HepG2 (cell line): ENCODE measurements at regions not wholly inside any gene's neighbourhood (a gene's known extent, or its start where the extent isn't known, plus 50 kb on each side); places are given as distances from the start of the nearest gene placed in this dataset.

Source experiments
- ATAC-seq: fragments of 200-7000 bp; cut with Tn5 transposase; 3 replicates; pipeline ENCODE4 v1.9.1; 2020; ENCODE audit warnings: mild to moderate bottlenecking, moderate library complexity
- BruUV-seq: library from RNA; stranded (reverse); fragments of 400-500 nt; replicated peaks from 2 replicates; lab custom pipeline; 2021; lab: Mats Ljungman, UMichigan
- CTCF ChIA-PET: fragments of 300-600 bp; formaldehyde crosslinking; extraction: SDS; loops from one replicate; lab custom pipeline; 2021; ENCODE audit warnings: low total read pairs, inconsistent platforms, low intra/inter-chr PET ratio; lab: Yijun Ruan, JAX
- POLR2A ChIA-PET: fragments of 350-600 bp; sonication (Branson Sonifier 250); formaldehyde crosslinking; loops from one replicate; lab custom pipeline; 2020; ENCODE audit warnings: antibody characterized with exemption, inconsistent platforms; lab: Yijun Ruan, JAX
- DNase-seq: peaks from one replicate; pipeline ENCODE4 v3.0.0-alpha.2; 2015; ENCODE audit warnings: low spot score
- FAIRE-seq: peaks from 3 replicates; lab custom pipeline; 2011; peaks lifted over from hg19 to GRCh38; lab: Jason Lieb, UNC
- H2AFZ ChIP-seq: one replicate; pipeline ENCODE4 v1.6.1; 2011; ENCODE audit warnings: low read length, inconsistent platforms
- H3K27ac ChIP-seq: fragments of 300-600 bp; 3 replicates; pipeline ENCODE4 v1.8.0; 2011; ENCODE audit warnings: mixed run types, mild to moderate bottlenecking, mixed read lengths, low read length, inconsistent platforms; ENCODE audit not compliant: insufficient read depth; ENCODE audit errors: extremely low read length
- H3K27me3 ChIP-seq, 2 experiments: fragments of 200-600 bp in 1 of 2; 2 replicates in 1 of 2; 3 replicates in 1 of 2; pipeline versions ENCODE4 v1.6.0 to v1.8.0; 2011; ENCODE audit warnings: low read length in 2 of 2, mild to moderate bottlenecking in 2 of 2, moderate library complexity in 2 of 2, inconsistent platforms in 1 of 2; ENCODE audit not compliant: insufficient read depth in 2 of 2, control insufficient read depth in 1 of 2
- H3K36me3 ChIP-seq, 2 experiments: fragments of 200-600 bp in 1 of 2; replicated peaks in 1 of 2; 2 replicates in 1 of 2; 3 replicates in 1 of 2; pipeline versions ENCODE4 v1.5.1 to v1.8.0; 2011; ENCODE audit warnings: low read length in 2 of 2, inconsistent platforms in 1 of 2; ENCODE audit not compliant: insufficient read depth in 2 of 2, control insufficient read depth in 1 of 2
- H3K4me1 ChIP-seq: 2 replicates; pipeline ENCODE4 v1.5.1; 2012; ENCODE audit warnings: low read length, inconsistent platforms; ENCODE audit not compliant: insufficient read depth
- H3K4me2 ChIP-seq: 2 replicates; pipeline ENCODE4 v1.6.0; 2011; ENCODE audit warnings: low read depth, low read length, inconsistent platforms
- H3K4me3 ChIP-seq, 3 experiments: fragments of 200-600 bp in 1 of 3; sonication (generic), shearing (Covaris generic) in 1 of 3; replicated peaks in 1 of 3; 2 replicates each; pipeline ENCODE4 v1.5.1; 2011 to 2016; ENCODE audit warnings: low read length in 3 of 3, inconsistent platforms in 2 of 3, low read depth in 2 of 3, mild to moderate bottlenecking in 2 of 3, control low read depth in 1 of 3, mixed read lengths in 1 of 3; ENCODE audit not compliant: insufficient read depth in 1 of 3
- H3K79me2 ChIP-seq: one replicate; pipeline ENCODE4 v1.6.1; 2011; ENCODE audit warnings: low read length, inconsistent platforms; ENCODE audit not compliant: insufficient read depth
- H3K9ac ChIP-seq: 2 replicates; pipeline ENCODE4 v1.6.0; 2011; ENCODE audit warnings: mild to moderate bottlenecking, low read depth, low read length, inconsistent platforms; ENCODE audit not compliant: insufficient read depth
- H3K9me3 ChIP-seq: 2 replicates; pipeline ENCODE4 v1.5.1; 2012; ENCODE audit warnings: mild to moderate bottlenecking, low read length
- H4K20me1 ChIP-seq: 2 replicates; pipeline ENCODE4 v1.6.0; 2011; ENCODE audit warnings: inconsistent platforms, mild to moderate bottlenecking, low read length, moderate library complexity; ENCODE audit not compliant: insufficient read depth
- ATRX ChIP-seq: sonication (generic); formaldehyde crosslinking; IDR thresholded peaks from 2 replicates; pipeline ENCODE4 v1.4.0; 2020; ENCODE audit warnings: missing genetic modification reagents, borderline replicate concordance
- GRHL1 ChIP-seq: sonication (generic); formaldehyde crosslinking; conservative IDR thresholded peaks from 2 replicates; pipeline ENCODE4 v1.8.0; 2022; ENCODE audit warnings: missing genetic modification reagents
- MAFF ChIP-seq: IDR thresholded peaks from 2 replicates; pipeline ENCODE4 v1.6.1; 2011; ENCODE audit warnings: low read depth, low read length, improper control_type of control experiment
- MAFK ChIP-seq, 2 experiments: IDR thresholded peaks in 1 of 2; conservative IDR thresholded peaks in 1 of 2; 2 replicates each; pipeline ENCODE4 v1.6.1; 2011; ENCODE audit warnings: improper control_type of control experiment in 2 of 2, low read length in 2 of 2
- ZNF644 ChIP-seq: IDR thresholded peaks from 2 replicates; pipeline ENCODE4 v1.6.1; 2016; ENCODE audit warnings: low read depth
- ZNF674 ChIP-seq: sonication (generic); formaldehyde crosslinking; IDR thresholded peaks from 2 replicates; pipeline ENCODE4 v1.5.0; 2020; ENCODE audit warnings: low read depth, mild to moderate bottlenecking, missing genetic modification reagents
- WGBS: methylation state at CpG from one replicate; pipeline ENCODE4 v1.1.6; 2017; ENCODE audit warnings: low lambda C conversion rate; 5-methylcytosine and 5-hydroxymethylcytosine counted together
- in situ Hi-C: cut with HindIII; loops from 2 replicates; pipeline ENCODE4 v1.10.0; 2017; ENCODE audit warnings: low pct_unique_long_range_greater_than_20kb; ENCODE audit not compliant: extremely low pct_ligation_motif_present
- intact Hi-C: fragments of 100-400 bp; cut with micrococcal nuclease; formaldehyde crosslinking; loops from one replicate; pipeline ENCODE4 v1.10.0; 2022; ENCODE audit not compliant: unreplicated experiment
- TF ChIP-seq, protein P1 (sequence below): sonication (generic); formaldehyde crosslinking; IDR thresholded peaks from 2 replicates; pipeline ENCODE4 v1.8.0; 2022; ENCODE audit warnings: missing genetic modification reagents, mild to moderate bottlenecking, moderate library complexity, borderline replicate concordance

- H3K36me3 ChIP-seq, result no peaks in the 10 kb centered on the region
- FAIRE-seq (no peak), DNase-seq (no peak), ATAC-seq (no peak)
- BruUV-seq, result no TSS peak
- TF ChIP-seq GRHL1 (CRISPR knock-in tag) (no peak), ZNF644 (CRISPR knock-in tag) (no peak), ZNF674 (CRISPR knock-in tag) (no peak), MAFF (peak; percentile 87), MAFK (conservative IDR thresholded peaks at IDR 0.05 in 1 of 2, IDR thresholded peaks at IDR 0.05 in 1 of 2; ENCODE audit: low read length in 2 of 2) (peak; percentile 84 to 92), ATRX (CRISPR knock-in tag) (no peak)
- TF ChIP-seq, protein P1, sequence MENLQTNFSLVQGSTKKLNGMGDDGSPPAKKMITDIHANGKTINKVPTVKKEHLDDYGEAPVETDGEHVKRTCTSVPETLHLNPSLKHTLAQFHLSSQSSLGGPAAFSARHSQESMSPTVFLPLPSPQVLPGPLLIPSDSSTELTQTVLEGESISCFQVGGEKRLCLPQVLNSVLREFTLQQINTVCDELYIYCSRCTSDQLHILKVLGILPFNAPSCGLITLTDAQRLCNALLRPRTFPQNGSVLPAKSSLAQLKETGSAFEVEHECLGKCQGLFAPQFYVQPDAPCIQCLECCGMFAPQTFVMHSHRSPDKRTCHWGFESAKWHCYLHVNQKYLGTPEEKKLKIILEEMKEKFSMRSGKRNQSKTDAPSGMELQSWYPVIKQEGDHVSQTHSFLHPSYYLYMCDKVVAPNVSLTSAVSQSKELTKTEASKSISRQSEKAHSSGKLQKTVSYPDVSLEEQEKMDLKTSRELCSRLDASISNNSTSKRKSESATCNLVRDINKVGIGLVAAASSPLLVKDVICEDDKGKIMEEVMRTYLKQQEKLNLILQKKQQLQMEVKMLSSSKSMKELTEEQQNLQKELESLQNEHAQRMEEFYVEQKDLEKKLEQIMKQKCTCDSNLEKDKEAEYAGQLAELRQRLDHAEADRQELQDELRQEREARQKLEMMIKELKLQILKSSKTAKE (CRISPR knock-in tag), result no peak
- POLR2A ChIA-PET, result no interaction called here
- no peak overlapping the region for H3K9ac ChIP-seq
- no peaks in the 10 kb centered on the region for H3K9me3 ChIP-seq
- no peaks in the 10 kb centered on the region for H4K20me1 ChIP-seq
- intact Hi-C loops (no loop called here), in situ Hi-C loops (no loop called here)
- CTCF ChIA-PET, result no interaction called here
- no peaks in the 10 kb centered on the region for H3K27me3 ChIP-seq
- WGBS, result 4% methylated on average over 2 of the region's 2 CpGs
- H3K79me2 ChIP-seq, result no peaks in the 10 kb centered on the region
- H2AFZ ChIP-seq, result no peak overlapping the region
- H3K27ac ChIP-seq, result no peak overlapping the region
- no peak overlapping the region for H3K4me2 ChIP-seq
- no peak overlapping the region for H3K4me3 ChIP-seq
- no peaks in the 10 kb centered on the region for H3K4me1 ChIP-seq
These were observed 389.6 kb downstream of the YTHDC2 start for GRCh38 chr5:113902917-113903660.
